C4-2B (cell line): ENCODE measurements at regions not wholly inside any gene's neighbourhood (a gene's known extent, or its start where the extent isn't known, plus 50 kb on each side); places are given as distances from the start of the nearest gene placed in this dataset.
"Not testable (repeated sequence)": the region's sequence is repeated elsewhere in the genome, so short reads cannot be mapped to it uniquely, and the experiment has no call there.

Experiments
- CTCF ChIP-seq: fragments of 450-650 bp; conservative IDR thresholded peaks from 2 replicates; pipeline ENCODE4 v1.5.1; 2017; ENCODE audit warnings: mild to moderate bottlenecking
- ZFX ChIP-seq: fragments of 450-650 bp; IDR thresholded peaks from 2 replicates; pipeline ENCODE4 v1.6.1; 2017

- not testable (repeated sequence) for TF ChIP-seq CTCF, ZFX
Observed at GRCh38 chr1:145541246-145541645, 66.5 kb upstream of the GPR89A start.
